WERI-Rb-1 (cell line): ENCODE measurements at regions not wholly inside any gene's neighbourhood (a gene's known extent, or its start where the extent isn't known, plus 50 kb on each side); places are given as distances from the start of the nearest gene placed in this dataset.

Experiments used
- DNase-seq: peaks from one replicate; pipeline ENCODE4 v3.0.0-alpha.2; 2020
- H3K27ac ChIP-seq: fragments of 250-450 bp; sonication (Bioruptor Pico); 2 replicates; pipeline ENCODE4 v1.5.1; 2020; ENCODE audit warnings: mild to moderate bottlenecking, moderate library complexity
- H3K27me3 ChIP-seq: fragments of 250-450 bp; sonication (Bioruptor Pico); 2 replicates; pipeline ENCODE4 v1.5.1; 2021; ENCODE audit warnings: mild to moderate bottlenecking, low read depth, moderate library complexity; ENCODE audit not compliant: insufficient read depth, severe bottlenecking
- H3K36me3 ChIP-seq: fragments of 250-450 bp; sonication (Bioruptor Pico); 2 replicates; pipeline ENCODE4 v1.5.1; 2020; ENCODE audit warnings: mild to moderate bottlenecking, moderate library complexity
- H3K4me3 ChIP-seq: 2 replicates; pipeline ENCODE4 v1.5.1; 2011; ENCODE audit warnings: low read depth, mild to moderate bottlenecking, control low read depth, low read length
- H3K9me3 ChIP-seq: fragments of 250-450 bp; sonication (Bioruptor Pico); 2 replicates; pipeline ENCODE4 v1.5.1; 2021; ENCODE audit warnings: mild to moderate bottlenecking, moderate library complexity; ENCODE audit not compliant: severe bottlenecking
- CTCF ChIP-seq: IDR thresholded peaks from 2 replicates; pipeline ENCODE4 v1.5.1; 2011; ENCODE audit warnings: low read depth, mild to moderate bottlenecking, control low read depth, inconsistent platforms, low read length

DNA sequence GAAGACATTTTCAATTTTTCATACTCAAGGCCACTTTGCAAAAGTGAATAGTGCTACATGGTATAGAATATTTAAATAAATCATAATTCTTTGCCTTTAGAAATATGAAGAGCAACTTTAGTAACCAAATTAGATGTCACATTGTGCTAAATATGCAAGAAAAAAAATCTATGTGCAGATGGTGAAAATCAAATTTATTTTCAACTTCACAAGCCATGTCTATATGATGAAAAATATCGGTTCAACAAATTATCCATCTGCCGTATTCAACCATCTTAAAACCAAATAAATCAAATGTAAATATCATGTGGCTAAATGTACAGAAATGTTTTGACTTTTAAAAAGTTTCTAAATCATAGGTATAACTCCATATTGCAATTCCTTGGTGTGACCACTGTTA, 398.2 kb downstream of the PABPC4L start:
- TF ChIP-seq CTCF = no peak
- no peak overlapping the region for H3K4me3 ChIP-seq
- H3K27me3 ChIP-seq = no peaks in the 10 kb centered on the region
- no peak overlapping the region for H3K27ac ChIP-seq
- no peaks in the 10 kb centered on the region for H3K36me3 ChIP-seq
- H3K9me3 ChIP-seq = no peaks in the 10 kb centered on the region
- DNase-seq = no peak

GRCh38 chr4:133802359-133803140, 399.0 kb downstream of the PABPC4L start:
- Histone ChIP-seq H3K36me3 (no peaks in the 10 kb centered on the region), H3K27ac (no peak overlapping the region), H3K9me3 (no peaks in the 10 kb centered on the region), H3K4me3 (no peak overlapping the region), H3K27me3 (no peaks in the 10 kb centered on the region)
- DNase-seq = no peak
- TF ChIP-seq CTCF = no peak

DNA sequence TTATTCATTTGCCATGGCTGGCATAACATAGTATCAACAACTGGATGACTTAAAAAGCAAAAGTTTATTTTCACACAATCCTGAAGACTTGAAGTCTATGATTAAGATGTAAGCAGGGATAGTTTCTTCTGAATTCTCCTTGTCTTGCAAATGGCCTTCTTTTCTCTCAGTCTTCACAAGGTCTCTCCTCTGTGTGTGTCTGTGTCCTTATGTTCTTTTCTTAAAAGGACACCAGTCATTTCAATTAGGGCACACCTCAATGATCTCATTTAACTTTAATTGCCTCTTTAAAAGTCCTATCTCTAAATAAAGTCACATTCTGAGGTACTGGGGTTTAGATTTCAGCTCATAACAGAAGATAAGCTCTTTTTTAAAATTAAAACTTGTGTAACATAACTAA, 399.7 kb downstream of the PABPC4L start:
- H3K27ac ChIP-seq = no peak overlapping the region
- H3K36me3 ChIP-seq = no peaks in the 10 kb centered on the region
- H3K4me3 ChIP-seq = no peak overlapping the region
- TF ChIP-seq CTCF = no peak
- DNase-seq = no peak
- no peaks in the 10 kb centered on the region for H3K27me3 ChIP-seq
- H3K9me3 ChIP-seq = no peaks in the 10 kb centered on the region

GRCh38 chr4:133800966-133801365, 400.6 kb downstream of the PABPC4L start:
- TF ChIP-seq CTCF = no peak
- Histone ChIP-seq H3K36me3 (no peaks in the 10 kb centered on the region), H3K27ac (no peak overlapping the region), H3K4me3 (no peak overlapping the region), H3K9me3 (no peaks in the 10 kb centered on the region), H3K27me3 (no peaks in the 10 kb centered on the region)
- no peak for DNase-seq

DNA sequence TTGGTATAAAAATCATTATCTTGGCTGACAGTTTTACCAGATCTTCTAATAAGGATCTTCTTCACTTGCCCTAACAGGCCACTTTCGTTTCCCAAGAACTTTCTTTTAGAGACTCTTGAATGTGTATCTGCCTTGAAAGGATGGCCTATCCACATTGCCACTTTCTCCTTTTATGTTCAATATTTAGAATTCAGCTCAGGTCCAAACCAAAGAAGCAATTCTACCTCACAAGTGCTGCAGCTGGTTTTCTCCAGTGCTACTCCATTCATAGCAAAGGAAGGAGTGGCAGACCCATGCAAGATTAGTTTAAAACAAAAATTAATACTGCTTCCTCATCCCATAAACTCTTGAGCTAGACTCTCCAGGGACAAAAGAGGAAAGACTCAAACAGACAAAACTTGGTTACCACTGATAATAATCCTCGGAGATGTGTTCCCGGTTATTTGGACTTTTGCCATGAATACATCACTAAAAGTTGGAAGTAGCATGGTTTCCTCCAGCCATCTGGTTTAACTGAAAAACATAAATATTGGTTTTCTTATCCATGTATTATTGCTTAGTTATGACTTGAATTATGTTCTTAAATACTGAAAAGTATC, 401.8 kb downstream of the PABPC4L start:
- Histone ChIP-seq H3K36me3 (no peaks in the 10 kb centered on the region), H3K27ac (no peak overlapping the region), H3K27me3 (no peaks in the 10 kb centered on the region), H3K4me3 (no peak overlapping the region), H3K9me3 (no peaks in the 10 kb centered on the region)
- DNase-seq = no peak
- TF ChIP-seq CTCF = no peak
